ENCODE measurements at regions not wholly inside any gene's neighbourhood (a gene's known extent, or its start where the extent isn't known, plus 50 kb on each side); places are given as distances from the start of the nearest gene placed in this dataset.

- DNase-seq, result no peak
Measured at GRCh38 chr13:74040200-74040599, 94.0 kb downstream of the KLF12 start.

DNA sequence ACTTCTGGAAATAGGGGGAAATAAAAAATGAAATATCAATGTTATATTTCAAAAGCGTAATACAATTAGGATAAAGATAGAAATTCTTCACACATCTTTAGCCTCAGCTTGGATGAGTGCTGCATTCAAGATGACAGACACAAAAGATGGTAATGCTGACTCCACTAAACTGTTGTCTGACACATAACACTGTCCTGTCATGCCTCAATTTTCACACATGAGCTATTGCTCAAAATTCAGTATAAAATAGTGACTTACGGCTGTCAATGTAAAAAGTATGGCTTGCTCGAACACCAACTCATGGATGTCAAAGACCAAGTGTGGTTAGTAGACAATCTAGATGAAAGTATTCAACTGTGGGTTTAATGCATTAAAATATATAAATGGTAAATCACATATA lies 94.5 kb downstream of the KLF12 start:
- no peak for DNase-seq

GRCh38 chr13:74039154-74039553 lies 95.0 kb downstream of the KLF12 start:
- no peak for DNase-seq

- no peak for DNase-seq
Measured at GRCh38 chr13:74037762-74038161, 96.4 kb downstream of the KLF12 start.

DNA sequence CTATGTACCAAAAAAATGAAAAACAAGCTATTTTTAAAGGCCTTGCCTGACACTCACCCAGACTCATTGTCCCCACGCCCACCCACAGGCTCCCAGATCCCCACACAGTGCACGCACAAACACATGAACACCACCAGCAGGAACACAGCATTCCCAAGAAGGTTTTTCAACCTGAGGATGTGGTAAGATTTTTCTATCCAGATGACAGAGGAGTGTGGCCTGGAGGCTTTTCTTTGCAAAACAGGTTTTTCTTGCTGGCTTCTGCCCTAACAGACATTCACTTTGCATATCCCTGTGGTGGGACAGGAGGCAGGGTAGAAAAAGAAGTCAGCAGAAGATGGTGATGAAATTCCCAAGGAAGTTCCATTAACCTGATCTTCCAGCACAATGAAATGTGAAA lies 97.8 kb downstream of the KLF12 start:
- DNase-seq, result no peak

DNA sequence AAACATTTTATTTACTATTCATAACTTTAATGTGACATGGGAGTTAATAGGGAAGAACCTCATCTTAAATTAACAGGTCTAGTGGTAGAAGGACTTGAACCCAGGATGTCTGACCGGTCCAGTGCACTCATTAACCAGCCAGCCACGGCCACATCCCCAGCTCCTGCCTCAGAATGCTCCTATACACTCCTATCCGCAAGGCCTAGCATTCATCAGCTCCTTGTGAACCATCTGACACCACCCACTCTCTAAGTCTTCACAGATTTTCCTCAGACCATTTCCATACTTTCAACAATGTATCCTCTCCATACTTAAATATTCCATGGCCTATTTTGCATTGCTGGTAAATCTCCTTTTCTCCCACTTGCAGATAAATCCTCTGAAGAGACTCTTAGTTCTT lies 98.3 kb downstream of the KLF12 start:
- no peak for DNase-seq

GRCh38 chr13:74032325-74032724 lies 101.9 kb downstream of the KLF12 start:
- DNase-seq, result no peak

- DNase-seq, result no peak
Measured at GRCh38 chr13:74027161-74027779, 106.9 kb downstream of the KLF12 start.

DNA sequence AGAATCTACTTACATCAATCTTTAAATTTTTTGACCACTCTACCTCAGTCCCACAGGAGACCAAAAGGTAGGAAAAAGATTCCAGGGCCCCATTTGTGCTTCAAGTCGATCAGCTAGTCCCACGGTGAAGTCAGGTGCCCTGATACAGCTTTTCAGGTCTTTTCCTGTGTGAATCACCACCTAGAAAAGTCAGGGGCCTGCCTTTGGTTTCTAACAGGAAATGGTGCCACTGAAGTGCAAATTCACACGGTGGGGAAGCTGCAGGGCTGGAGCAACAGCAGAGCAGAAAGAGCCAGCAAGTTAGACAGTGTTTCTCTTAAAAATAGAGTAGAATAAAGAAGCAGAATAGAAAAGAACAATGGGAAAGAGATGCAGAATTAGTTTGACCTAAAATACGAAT lies 107.5 kb downstream of the KLF12 start:
- DNase-seq, result no peak

- DNase-seq, result no peak
Measured at GRCh38 chr13:74025369-74025768, 108.8 kb downstream of the KLF12 start.

GRCh38 chr13:74024856-74025255 lies 109.3 kb downstream of the KLF12 start:
- no peak for DNase-seq

DNA sequence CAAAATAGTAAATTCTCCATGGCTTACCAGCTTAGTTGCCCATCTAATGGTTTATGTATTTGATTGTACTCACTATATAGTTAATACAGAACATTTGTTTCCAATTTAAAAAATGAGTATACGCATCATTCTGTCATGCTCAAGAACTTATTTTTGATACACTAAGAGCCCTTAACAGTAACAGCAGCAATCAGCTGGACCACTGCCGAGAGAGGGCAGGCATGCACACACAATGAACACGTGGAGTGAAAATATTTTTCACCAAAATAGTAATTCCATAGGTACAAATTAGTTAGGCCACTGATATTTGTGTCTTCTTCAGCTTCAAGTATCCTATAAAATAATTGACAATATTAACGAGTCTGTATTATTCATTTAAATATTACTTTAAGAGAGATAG lies 109.9 kb downstream of the KLF12 start:
- DNase-seq, result no peak

GRCh38 chr13:74023484-74023883 lies 110.7 kb downstream of the KLF12 start:
- no peak for DNase-seq

DNA sequence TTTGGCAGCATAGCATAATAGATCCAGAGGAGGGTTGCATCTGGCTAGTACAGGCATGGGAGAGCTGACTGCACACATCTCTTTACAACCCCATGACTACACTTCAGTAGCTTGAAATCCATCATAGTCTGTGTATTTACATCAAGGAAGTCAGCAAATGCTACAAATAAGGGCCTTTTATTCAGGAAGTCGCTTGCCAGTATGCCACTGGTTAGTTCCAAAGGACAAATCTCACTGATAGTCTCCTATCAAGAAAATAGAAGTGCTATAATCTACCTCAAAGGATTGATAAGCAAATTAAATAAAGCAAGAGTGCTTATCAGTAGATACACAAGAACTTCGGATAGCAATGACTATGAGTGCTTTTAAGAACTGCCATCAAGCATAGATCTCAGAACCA lies 112.7 kb downstream of the KLF12 start:
- DNase-seq, result no peak

DNA sequence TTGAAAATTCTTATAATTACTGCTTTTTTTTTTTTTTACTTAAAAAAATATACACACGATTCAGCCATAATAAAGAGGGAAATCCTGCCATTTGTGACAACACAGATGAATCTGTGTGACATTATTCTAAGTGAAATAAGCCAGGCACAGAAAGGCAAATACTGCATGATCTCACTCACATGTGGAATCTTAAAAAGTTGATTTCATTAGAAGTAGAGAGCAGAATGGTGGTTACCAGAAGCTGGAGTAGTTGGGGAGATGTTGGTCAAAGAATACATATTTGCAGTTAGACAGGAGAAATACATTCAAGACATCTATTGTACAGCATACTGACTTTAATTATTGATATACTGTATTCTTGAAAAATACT lies 116.2 kb downstream of the KLF12 start:
- no peak for DNase-seq

DNA sequence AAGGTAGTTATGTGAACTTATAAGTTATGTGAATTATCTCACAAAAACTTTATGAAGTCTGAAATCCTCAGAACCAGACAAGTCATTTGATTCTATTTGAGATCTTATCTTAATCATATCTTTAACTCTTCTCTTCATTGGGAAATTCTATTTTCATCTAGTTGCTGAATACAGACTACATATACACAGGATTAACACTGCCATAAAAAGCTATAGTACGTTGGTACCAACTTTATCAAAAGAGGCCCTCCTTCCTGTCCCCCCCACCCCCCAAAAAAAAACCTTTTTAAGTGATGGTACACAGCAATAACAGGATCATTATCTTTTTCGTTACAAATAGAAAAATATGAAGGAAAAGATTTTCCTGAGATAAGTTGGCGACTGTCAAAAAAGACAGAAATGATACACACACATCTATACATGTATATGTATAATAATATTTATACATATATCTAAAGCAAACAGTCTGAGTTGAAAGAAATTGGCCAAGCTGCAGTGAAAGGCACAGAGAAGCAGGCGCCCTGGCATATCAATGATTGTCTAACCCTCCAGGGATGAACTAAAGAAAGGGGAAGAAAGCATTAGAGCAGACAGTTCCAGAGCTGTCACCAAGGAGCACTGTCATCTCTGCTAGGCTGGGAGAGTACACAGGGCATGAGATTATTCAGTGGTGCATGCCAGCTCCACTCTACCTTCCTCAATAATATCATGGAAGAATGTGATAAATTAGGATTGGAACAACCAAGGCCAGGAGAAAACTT lies 116.7 kb downstream of the KLF12 start:
- DNase-seq, result no peak

- DNase-seq, result no peak
Measured at GRCh38 chr13:74015137-74015536, 119.1 kb downstream of the KLF12 start.

DNA sequence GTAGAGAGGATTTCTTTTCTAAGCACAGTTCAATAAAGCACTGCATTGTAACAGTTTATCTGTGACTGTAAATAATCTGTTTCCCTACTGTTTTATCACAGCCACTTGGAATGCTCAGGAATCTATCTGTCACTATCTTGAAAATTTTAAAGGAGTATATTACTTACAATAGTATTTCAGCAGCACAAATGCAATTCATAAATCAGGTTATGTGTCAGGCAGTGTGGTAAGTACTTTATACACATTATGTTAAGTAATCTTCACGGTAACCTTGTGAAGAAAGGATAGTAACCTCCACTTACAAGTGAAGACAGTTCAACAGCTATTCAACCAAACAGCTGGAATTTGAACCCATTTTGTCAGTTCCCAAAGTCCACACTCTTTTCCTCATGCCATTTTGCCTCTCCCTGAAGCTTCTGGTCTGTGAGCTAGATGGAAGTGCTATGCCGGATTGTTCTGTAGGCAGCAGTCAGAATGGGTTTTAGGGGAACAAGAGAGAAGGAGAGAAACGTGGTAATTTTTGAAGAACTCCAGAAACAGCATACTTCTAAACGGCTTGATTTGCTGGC lies 125.0 kb downstream of the KLF12 start:
- DNase-seq, result no peak

DNA sequence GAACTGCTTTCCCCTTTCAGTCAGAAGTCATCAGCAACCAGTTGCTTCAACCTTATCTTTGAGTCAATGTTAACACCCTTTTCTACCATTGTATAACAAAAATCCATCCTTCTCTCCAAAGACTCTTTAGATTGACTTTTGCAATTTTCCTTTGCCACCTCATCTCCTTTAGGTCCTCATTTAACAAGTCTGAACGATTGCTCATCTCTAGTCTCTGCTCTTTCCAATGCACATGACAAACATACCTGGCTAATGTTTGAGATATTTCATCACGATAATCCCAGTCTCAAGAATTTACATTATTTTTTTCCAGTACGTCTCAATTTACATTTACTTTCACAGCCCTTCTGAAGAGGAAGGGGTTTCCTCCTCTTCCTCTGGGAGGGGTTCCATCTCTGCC lies 127.5 kb downstream of the KLF12 start:
- DNase-seq, result no peak

DNA sequence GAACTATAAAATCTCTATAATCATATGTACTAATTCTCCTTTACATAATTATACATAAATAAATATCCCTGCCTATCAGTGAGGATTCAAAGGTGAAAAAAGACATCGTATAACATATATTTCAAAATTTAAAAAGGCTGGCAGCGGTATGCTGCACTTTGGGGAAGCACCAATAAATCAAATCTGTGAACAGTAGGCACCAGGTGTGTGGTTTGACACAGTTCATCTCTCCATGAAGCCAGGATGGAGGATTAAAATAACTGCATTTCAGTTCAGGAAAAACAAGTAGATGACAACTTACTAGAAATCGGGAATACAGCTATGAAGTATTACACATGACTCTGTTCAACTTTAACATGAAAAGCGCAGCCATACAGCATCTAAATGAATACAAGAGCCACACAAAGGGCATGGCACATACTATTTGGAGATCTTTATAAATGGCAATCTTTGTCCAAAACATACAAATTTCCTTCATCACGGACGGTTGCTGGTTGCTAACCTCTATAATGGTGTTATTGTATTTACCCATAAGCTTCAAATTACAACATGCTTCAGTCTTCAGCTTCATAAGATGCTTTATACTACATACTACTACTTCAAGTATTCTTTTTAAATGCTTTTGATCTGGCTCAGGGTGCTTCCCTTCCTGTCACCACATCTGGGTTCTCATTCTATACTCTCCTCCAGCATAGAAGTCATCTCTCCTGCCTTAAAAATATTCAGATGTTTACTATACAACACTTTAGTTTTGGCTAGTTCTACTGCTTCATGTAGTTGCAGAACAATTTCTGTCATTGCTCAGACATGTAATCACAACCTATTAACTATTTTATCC lies 128.7 kb downstream of the KLF12 start:
- DNase-seq, result no peak

DNA sequence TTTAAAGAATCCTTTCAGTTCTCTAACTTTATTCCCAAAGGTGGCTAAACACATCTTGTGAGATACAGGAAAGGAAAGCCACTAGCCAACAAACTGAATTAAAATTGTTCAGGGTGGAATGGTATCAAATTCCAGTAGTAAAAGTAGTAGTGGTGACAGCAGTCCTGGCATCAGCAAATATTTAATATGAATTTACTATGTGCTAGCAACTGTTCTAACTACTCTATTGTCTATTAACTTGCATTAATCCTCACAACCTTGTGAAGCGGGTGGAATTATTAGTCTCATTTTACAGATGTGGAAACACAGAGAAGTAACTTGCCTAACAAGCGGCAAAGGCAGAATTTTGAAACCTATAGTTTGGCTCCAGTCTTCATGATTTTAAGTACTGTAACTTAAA lies 130.1 kb downstream of the KLF12 start:
- DNase-seq, result no peak

GRCh38 chr13:74003374-74003773 lies 130.8 kb downstream of the KLF12 start:
- DNase-seq, result no peak

GRCh38 chr13:74000876-74001275 lies 133.3 kb downstream of the KLF12 start:
- no peak for DNase-seq

GRCh38 chr13:73998631-73999030 lies 135.6 kb downstream of the KLF12 start:
- DNase-seq, result no peak

All from inflammatory macrophage (primary cell).